GM19351 (cell line): ENCODE measurements at regions not wholly inside any gene's neighbourhood (a gene's known extent, or its start where the extent isn't known, plus 50 kb on each side); places are given as distances from the start of the nearest gene placed in this dataset.

Source experiments
- ATAC-seq: cut with Tn5 transposase; IDR thresholded peaks from one replicate; pipeline ENCODE4 v1.9.1; 2021; ENCODE audit warnings: mild to moderate bottlenecking, moderate library complexity; ENCODE audit not compliant: unreplicated experiment

DNA sequence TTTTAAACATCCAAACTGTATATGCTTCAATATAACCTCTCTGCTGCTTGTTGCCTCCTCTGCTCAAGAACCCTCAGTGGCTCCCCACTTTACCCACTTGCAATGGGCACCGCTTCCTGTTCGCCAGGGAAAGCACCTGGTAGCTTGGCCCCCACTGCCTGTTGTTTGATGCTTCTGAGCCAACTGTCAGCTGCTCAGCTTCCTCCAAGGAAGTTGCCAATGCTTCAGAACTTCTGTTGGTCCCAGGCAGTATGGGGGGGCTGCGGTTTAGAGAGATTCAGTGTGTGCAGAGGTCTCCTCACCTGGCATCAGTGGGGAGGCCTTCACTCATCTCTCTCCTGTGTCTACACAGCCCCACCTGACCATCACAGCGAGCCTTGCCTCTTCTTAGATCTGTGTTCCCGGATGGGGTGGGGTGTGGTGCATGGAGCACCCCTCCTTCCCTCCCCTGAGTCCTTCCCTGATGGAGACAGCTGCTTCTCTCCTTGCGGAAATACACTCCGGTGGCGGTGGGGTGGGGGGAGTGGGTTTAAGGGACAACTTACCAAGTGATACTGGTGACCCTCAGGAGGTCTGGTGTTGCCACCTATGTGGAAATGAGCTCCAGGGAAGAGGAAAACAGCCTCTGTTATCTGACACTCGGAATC is 308.1 kb downstream of the CDH26 start:
- ATAC-seq: no peak

DNA sequence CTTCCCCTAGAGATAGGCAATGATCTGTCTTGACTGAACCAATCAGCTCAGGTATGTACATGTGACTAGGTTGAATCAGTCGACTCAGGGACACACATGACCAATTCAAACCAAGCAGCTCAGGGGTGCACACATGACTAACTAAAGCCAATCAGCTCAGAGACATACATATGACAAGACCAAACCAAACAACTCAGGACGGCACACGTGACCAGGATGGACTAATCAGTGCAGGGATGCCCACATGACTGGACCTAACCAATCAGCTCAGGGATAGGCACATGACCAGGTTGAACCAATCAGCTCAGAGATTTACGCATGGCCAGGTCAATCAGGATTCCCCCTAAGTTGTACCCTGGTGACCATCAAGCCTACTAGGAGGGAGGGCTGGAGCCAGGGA is 310.3 kb downstream of the CDH26 start:
- ATAC-seq: no peak

DNA sequence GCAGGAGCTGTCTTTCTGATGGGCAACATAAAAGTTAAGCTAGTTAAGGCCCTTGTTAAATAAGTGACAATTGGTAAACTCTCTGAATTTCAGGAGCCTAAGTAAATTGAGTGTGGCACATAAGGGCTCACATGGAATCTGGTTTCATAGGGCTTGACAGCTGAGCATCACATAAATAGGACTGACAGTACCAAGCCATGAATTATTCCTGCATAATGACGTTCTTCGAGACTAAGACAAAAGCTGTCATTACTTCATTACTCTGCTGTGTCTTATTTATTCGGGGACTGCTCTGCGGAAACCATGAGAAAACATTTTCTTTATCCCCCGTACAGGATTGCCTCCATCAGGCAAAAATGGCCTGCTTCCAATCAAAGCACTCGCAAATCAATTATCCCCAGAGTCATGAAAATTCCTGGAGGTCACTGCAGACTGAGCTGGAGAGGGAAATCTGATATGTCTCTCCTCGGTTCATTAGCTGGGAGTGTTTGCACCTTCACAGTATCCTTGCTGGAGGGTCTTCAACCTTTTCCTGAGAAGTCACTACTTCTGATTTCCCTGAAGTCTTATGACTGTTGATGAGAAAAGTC is 311.4 kb downstream of the CDH26 start:
- ATAC-seq: no peak

DNA sequence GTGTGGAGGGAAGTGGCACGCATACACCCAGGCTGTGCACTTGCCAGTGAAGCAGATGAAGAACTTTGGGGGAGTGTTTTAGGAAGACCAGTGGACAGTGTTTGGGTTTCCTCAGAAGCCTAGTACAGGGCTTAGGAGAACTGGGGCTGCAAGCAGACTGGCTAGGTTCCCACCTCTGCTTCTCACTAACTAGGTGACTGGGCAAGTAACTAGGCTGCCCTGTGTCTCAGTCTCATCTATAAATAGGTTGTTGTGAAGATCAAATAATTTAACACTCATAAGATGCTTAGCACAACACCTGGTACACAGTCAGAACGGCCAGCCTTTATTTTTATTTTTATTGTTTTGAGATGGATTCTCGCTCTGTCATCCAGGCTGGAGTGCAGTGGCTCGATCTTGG is 312.1 kb downstream of the CDH26 start:
- ATAC-seq: no peak

GRCh38 chr20:60271597-60271996 is 313.4 kb downstream of the CDH26 start:
- no peak for ATAC-seq

DNA sequence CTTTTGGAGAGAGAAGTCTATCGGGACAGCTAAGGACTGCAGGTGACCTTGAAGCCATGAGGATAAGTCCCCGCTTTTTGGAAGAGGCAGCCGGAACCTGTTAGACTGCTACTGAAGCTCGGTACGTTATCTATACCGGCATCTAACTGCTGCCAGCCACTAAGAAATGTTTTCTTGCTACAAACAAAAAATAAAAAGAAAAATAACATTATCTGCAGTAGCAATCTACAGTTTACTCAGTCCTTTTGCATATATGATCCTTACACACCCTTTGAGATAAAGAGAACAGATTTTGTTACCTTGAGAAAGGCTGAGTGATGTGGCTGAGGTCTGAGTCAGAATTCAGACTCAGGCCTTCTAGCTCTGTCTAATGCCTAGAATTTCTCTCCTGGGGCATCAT is 314.6 kb downstream of the CDH26 start:
- ATAC-seq: no peak

GRCh38 chr20:60274717-60275116 is 316.5 kb downstream of the CDH26 start:
- ATAC-seq: no peak

GRCh38 chr20:60281295-60281694 is 323.1 kb downstream of the CDH26 start:
- ATAC-seq: no peak

GRCh38 chr20:60283281-60283680 is 325.1 kb downstream of the CDH26 start:
- no peak for ATAC-seq

- ATAC-seq: no peak
These were observed 328.5 kb downstream of the CDH26 start for GRCh38 chr20:60286764-60287163.

GRCh38 chr20:60288945-60289344 is 330.7 kb downstream of the CDH26 start:
- ATAC-seq: no peak

- no peak for ATAC-seq
These were observed 333.8 kb downstream of the CDH26 start for GRCh38 chr20:60292001-60292520.

DNA sequence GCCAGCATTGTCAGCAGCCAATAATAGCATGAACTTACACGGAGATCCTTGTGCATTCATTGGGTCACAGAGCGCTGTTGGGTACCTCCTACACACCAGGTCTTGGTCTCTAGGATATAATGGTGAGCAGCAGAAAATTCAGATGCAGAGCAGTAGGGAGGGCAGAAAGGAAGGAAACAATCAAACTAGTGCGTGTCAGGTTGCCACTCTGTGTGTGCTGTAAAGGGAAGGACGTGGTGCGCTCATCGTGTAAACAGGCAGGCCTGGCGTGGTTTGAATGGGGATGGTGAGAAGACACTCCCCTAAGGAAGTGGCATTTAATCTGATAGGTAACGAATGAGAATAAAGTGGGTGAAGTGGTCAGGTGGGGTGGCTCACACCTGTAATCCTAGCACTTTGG is 336.4 kb downstream of the CDH26 start:
- ATAC-seq: no peak

- ATAC-seq: no peak
These were observed 337.0 kb downstream of the CDH26 start for GRCh38 chr20:60295214-60295613.

- no peak for ATAC-seq
These were observed 339.4 kb downstream of the CDH26 start for GRCh38 chr20:60297649-60298048.

- ATAC-seq: no peak
These were observed 340.4 kb downstream of the CDH26 start for GRCh38 chr20:60298647-60299046.

GRCh38 chr20:60299951-60300350 is 341.7 kb downstream of the CDH26 start:
- ATAC-seq: no peak

DNA sequence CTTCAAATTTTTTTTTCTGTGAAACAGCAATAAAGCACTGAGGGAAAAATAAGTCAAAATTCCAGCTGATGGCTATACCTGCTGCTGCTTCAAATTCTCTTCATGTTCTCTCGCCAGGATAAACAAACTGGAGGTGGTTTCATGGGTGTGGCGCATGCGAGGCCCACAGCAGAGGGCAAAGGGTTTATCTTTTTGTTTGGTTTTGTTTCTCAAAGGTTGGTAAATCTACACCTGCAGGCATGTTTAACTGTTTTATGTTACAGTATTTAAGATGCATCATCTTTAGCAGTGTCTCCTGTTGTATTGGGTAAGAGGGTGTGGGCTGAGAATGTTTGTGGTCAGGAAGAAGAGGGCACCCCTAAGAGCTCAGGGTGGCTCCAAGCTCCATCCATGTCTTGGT is 342.2 kb downstream of the CDH26 start:
- ATAC-seq: no peak

- ATAC-seq: no peak
These were observed 344.7 kb downstream of the CDH26 start for GRCh38 chr20:60302875-60303274.

DNA sequence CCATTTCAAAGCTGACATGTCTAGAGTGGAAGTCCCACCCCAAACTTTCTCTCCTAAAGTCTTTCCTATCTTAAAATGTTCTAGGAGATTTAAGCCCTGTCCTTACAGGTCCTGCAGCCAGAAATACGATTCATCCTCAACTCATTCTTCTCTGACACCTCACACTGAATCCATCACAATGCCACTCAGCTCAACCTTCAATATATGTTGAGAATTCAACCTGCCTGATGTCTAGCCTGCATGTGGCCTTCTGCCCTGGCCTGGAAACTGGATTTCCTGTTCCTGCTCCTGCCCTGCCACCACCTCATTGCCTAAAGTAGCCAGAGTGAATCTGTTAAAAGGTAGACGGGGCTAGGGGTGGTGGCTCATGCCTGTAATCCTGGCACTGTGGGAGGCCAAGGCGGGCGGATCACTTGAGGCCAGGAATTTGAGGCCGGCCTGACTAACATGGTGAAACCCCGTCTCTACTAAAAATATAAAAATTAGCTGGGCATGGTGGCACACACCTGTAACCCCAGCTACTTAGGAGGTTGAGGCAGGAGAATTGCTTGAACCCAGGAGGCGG is 345.9 kb downstream of the CDH26 start:
- ATAC-seq: no peak

DNA sequence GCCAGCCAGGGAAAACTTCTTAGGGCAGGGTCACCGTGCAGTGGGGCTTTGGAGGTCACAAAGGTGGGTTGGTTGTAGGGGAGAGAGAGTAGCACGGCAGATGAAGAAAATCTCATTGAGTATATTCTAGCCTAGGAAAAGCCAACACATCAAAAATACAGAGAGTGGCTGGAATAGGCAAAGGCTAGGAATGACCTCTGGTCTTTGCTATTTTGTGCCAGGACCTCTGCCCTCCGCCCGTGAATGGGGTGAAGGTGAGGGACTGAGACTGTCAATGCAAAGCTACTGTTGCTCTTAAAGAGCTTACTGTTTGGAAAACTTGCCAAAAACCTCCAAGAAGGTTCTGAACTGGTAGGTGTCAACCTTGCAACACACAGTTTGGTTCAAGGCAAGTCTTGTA is 346.7 kb downstream of the CDH26 start:
- no peak for ATAC-seq

GRCh38 chr20:60306105-60306504 is 347.9 kb downstream of the CDH26 start:
- no peak for ATAC-seq
